Sciatic nerve (tissue), 2 donors: ENCODE measurements at regions not wholly inside any gene's neighbourhood (a gene's known extent, or its start where the extent isn't known, plus 50 kb on each side); places are given as distances from the start of the nearest gene placed in this dataset.
"Not testable (repeated sequence)": the region's sequence is repeated elsewhere in the genome, so short reads cannot be mapped to it uniquely, and the experiment has no call there.

Experiments used
- ATAC-seq: fragments of 200-7000 bp; cut with Tn5 transposase; one replicate; pipeline ENCODE4 v1.9.1; 2020; ENCODE audit warnings: mild to moderate bottlenecking, moderate library complexity
- DNase-seq: peaks from one replicate; pipeline ENCODE4 v3.0.0-alpha.2; 2020; ENCODE audit warnings: low spot score
- intact Hi-C: fragments of 100-400 bp; cut with DNase I; formaldehyde crosslinking; loops from one replicate; pipeline ENCODE4 v1.14.2; 2022
- donor health status: DM: no; HTN: no; CAD: no.
- donor health status: DM: no; HTN: no; CAD: no.

GRCh38 chr2:239719791-239720360 lies 305.3 kb downstream of the NDUFA10 start:
- intact Hi-C loops = no loop called here
- ATAC-seq (no peak), DNase-seq (peak; percentile 37)

GRCh38 chr2:239718991-239719390 lies 306.2 kb downstream of the NDUFA10 start:
- intact Hi-C loops, ATAC-seq: not testable (repeated sequence)
- peak; percentile 38 for DNase-seq

GRCh38 chr2:239717706-239718105 lies 307.4 kb downstream of the NDUFA10 start:
- DNase-seq (peak; percentile 53), ATAC-seq (no peak)
- intact Hi-C loops = no loop called here

GRCh38 chr2:239717319-239717675 lies 307.8 kb downstream of the NDUFA10 start:
- peak; percentile 50 for DNase-seq
- intact Hi-C loops = no loop called here
- no peak for ATAC-seq

GRCh38 chr2:239716536-239717318 lies 308.4 kb downstream of the NDUFA10 start:
- peak; percentile 84 for DNase-seq
- intact Hi-C loops = no loop called here

GRCh38 chr2:239716009-239716408 lies 309.1 kb downstream of the NDUFA10 start:
- intact Hi-C loops = no loop called here
- DNase-seq (no peak), ATAC-seq (no peak)

More at GRCh38 chr2:239716536-239717318, 308.4 kb downstream of the NDUFA10 start:
- ATAC-seq = peak; percentile 93

GRCh38 chr2:239715606-239716005 lies 309.5 kb downstream of the NDUFA10 start:
- ATAC-seq = no peak
- intact Hi-C loops = no loop called here
- peak; percentile 47 for DNase-seq

- DNase-seq (peak; percentile 34), ATAC-seq (no peak)
- intact Hi-C loops = no loop called here
Observed at GRCh38 chr2:239715202-239715601, 309.9 kb downstream of the NDUFA10 start.

- intact Hi-C loops = no loop called here
- ATAC-seq (no peak), DNase-seq (no peak)
Observed at GRCh38 chr2:239714116-239714515, 311.0 kb downstream of the NDUFA10 start.

GRCh38 chr2:239712755-239713154 lies 311.9 kb upstream of the HDAC4 start:
- intact Hi-C loops = no loop called here
- ATAC-seq = no peak
- no peak for DNase-seq

GRCh38 chr2:239711911-239712570 lies 311.2 kb upstream of the HDAC4 start:
- ATAC-seq (no peak), DNase-seq (peak; percentile 42)
- intact Hi-C loops = no loop called here

GRCh38 chr2:239710953-239711861 lies 310.4 kb upstream of the HDAC4 start:
- intact Hi-C loops = no loop called here
- peak; percentile 57 for ATAC-seq
- peak; percentile 33 for DNase-seq

GRCh38 chr2:239706367-239706766 lies 305.5 kb upstream of the HDAC4 start:
- peak; percentile 69 for ATAC-seq
- intact Hi-C loops = no loop called here
- peak; percentile 51 for DNase-seq

GRCh38 chr2:239704737-239705136 lies 303.9 kb upstream of the HDAC4 start:
- intact Hi-C loops = no loop called here
- peak; percentile 22 for DNase-seq
- ATAC-seq = no peak

GRCh38 chr2:239703834-239704233 lies 303.0 kb upstream of the HDAC4 start:
- intact Hi-C loops = no loop called here
- DNase-seq = peak; percentile 32
- no peak for ATAC-seq

GRCh38 chr2:239700686-239701345 lies 300.0 kb upstream of the HDAC4 start:
- DNase-seq (peak; percentile 37), ATAC-seq (peak; percentile 68)
- intact Hi-C loops = no loop called here

- intact Hi-C loops = no loop called here
- peak; percentile 49 for DNase-seq
Observed at GRCh38 chr2:239697399-239698164, 296.8 kb upstream of the HDAC4 start.

More at GRCh38 chr2:239697399-239698164, 296.8 kb upstream of the HDAC4 start:
- ATAC-seq = no peak
